Colonic mucosa (tissue), 4 donors: ENCODE measurements at regions not wholly inside any gene's neighbourhood (a gene's known extent, or its start where the extent isn't known, plus 50 kb on each side); places are given as distances from the start of the nearest gene placed in this dataset.
"Not testable (repeated sequence)": the region's sequence is repeated elsewhere in the genome, so short reads cannot be mapped to it uniquely, and the experiment has no call there.

ENCODE experiments used
- DNase-seq: peaks from one replicate; pipeline ENCODE4 v3.0.0-alpha.2; 2020
- H3K27ac ChIP-seq: fragments of 200-600 bp; one replicate; pipeline ENCODE4 v1.8.0; 2021
- H3K27me3 ChIP-seq: fragments of 200-600 bp; one replicate; pipeline ENCODE4 v1.8.0; 2021
- H3K36me3 ChIP-seq: fragments of 200-600 bp; one replicate; pipeline ENCODE4 v1.8.0; 2021
- H3K4me1 ChIP-seq: fragments of 200-600 bp; one replicate; pipeline ENCODE4 v1.8.0; 2021; ENCODE audit warnings: mild to moderate bottlenecking
- H3K4me3 ChIP-seq: fragments of 200-600 bp; one replicate; pipeline ENCODE4 v1.8.0; 2021
- H3K9ac ChIP-seq, 2 donors: one replicate each; pipeline ENCODE4 v1.7.0; 2013; ENCODE audit warnings: control low read depth in 2 of 2, low read depth in 2 of 2, low read length in 2 of 2
- H3K9me3 ChIP-seq: fragments of 200-600 bp; one replicate; pipeline ENCODE4 v1.8.0; 2021
- CTCF ChIP-seq: fragments of 200-600 bp; IDR thresholded peaks from one replicate; pipeline ENCODE4 v1.8.0; 2022; ENCODE audit warnings: antibody characterized with exemption, mild to moderate bottlenecking
- intact Hi-C: fragments of 100-400 bp; cut with DNase I; formaldehyde crosslinking; loops from one replicate; pipeline ENCODE4 v1.14.1; 2022
- donor health status: healthy.
- donor health status: DM: no; HTN: no; CAD: no.
- donor health status: DM: no; HTN: no; CAD: no.

GRCh38 chr4:30125868-30126267 is 594.3 kb upstream of the PCDH7 start:
- Histone ChIP-seq H3K9me3 (no peaks in the 10 kb centered on the region), H3K27me3 (no peaks in the 10 kb centered on the region), H3K4me3 (no peak overlapping the region), H3K9ac (no peak overlapping the region), H3K4me1 (no peaks in the 10 kb centered on the region), H3K27ac (no peak overlapping the region), H3K36me3 (no peaks in the 10 kb centered on the region)
- DNase-seq = no peak
- no peak for TF ChIP-seq CTCF
- intact Hi-C loops = no loop called here

DNA sequence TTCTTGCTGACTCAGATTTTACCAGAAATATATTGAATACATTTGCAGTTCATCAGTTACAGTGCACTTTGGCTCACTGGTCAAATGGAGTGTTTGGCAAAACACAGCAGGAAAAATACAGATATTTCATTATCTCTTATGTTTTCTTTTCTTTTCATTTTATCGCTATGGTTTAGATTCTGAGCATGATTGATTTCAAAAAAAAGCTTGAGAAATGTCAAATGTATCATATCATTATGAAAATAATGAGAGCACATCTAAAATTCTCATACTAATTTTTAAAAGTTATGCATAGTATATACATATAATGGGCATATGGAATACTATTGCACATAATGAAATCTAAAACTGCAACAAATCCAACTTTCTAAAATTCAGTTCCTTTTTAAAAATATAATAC is 593.8 kb upstream of the PCDH7 start:
- Histone ChIP-seq H3K9me3 (no peaks in the 10 kb centered on the region), H3K27me3 (no peaks in the 10 kb centered on the region), H3K4me3 (no peak overlapping the region), H3K36me3 (no peaks in the 10 kb centered on the region), H3K27ac (no peak overlapping the region), H3K9ac (no peak overlapping the region), H3K4me1 (no peaks in the 10 kb centered on the region)
- TF ChIP-seq CTCF = no peak
- no peak for DNase-seq
- intact Hi-C loops = no loop called here

DNA sequence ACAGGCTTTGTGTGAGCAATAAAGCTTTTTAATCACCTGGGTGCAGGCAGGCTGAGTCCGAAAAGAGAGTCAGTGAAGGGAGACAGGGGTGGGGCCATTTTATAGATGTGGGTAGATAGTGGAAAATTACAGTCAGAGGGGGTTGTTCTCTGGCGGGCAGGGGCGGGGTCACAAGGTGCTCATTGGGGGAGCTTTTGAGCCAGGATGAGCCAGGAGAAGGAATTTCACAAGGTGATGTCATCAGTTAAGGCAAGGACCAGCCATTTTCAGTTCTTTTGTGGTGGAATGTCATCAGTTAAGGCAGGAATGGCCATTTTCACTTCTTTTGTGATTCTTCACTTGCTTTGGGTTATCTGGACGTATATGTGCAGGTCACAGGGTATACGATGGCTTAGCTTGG is 571.3 kb upstream of the PCDH7 start:
- H3K4me3 ChIP-seq, H3K4me1 ChIP-seq, DNase-seq, H3K27ac ChIP-seq, intact Hi-C loops, H3K36me3 ChIP-seq, H3K9ac ChIP-seq, H3K9me3 ChIP-seq, H3K27me3 ChIP-seq: not testable (repeated sequence)

DNA sequence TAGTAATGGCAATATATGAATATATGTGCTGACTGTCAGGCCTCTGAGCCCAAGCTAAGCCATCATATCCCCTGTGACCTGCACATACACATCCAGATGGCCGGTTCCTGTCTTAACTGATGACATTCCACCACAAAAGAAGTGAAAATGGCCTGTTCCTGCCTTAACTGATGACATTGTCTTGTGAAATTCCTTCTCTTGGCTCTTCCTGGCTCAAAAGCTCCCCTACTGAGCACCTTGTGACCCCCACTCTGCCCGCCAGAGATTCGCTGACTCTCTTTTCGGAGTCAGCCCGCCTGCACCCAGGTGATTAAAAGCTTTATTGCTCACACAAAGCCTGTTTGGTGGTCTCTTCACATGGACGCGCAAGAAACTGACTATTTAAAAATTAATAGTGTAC is 570.6 kb upstream of the PCDH7 start:
- intact Hi-C loops, H3K4me3 ChIP-seq, H3K27ac ChIP-seq, H3K27me3 ChIP-seq, H3K4me1 ChIP-seq, H3K9me3 ChIP-seq, DNase-seq, H3K9ac ChIP-seq, H3K36me3 ChIP-seq: not testable (repeated sequence)

GRCh38 chr4:30153427-30153826 is 566.7 kb upstream of the PCDH7 start:
- Histone ChIP-seq H3K27me3 (no peaks in the 10 kb centered on the region), H3K27ac (no peak overlapping the region), H3K4me3 (no peak overlapping the region), H3K9me3 (no peaks in the 10 kb centered on the region), H3K4me1 (no peaks in the 10 kb centered on the region), H3K36me3 (no peaks in the 10 kb centered on the region), H3K9ac (no peak overlapping the region)
- TF ChIP-seq CTCF = no peak
- intact Hi-C loops = no loop called here
- DNase-seq = no peak

- H3K4me3 ChIP-seq = no peak overlapping the region
- TF ChIP-seq CTCF = no peak
- H3K4me1 ChIP-seq = no peaks in the 10 kb centered on the region
- H3K9me3 ChIP-seq = no peaks in the 10 kb centered on the region
- intact Hi-C loops = no loop called here
- no peak for DNase-seq
- H3K36me3 ChIP-seq = no peaks in the 10 kb centered on the region
- H3K27ac ChIP-seq = no peak overlapping the region
- H3K9ac ChIP-seq = no peak overlapping the region
- no peaks in the 10 kb centered on the region for H3K27me3 ChIP-seq
Observed at GRCh38 chr4:30160140-30160539, 560.0 kb upstream of the PCDH7 start.

DNA sequence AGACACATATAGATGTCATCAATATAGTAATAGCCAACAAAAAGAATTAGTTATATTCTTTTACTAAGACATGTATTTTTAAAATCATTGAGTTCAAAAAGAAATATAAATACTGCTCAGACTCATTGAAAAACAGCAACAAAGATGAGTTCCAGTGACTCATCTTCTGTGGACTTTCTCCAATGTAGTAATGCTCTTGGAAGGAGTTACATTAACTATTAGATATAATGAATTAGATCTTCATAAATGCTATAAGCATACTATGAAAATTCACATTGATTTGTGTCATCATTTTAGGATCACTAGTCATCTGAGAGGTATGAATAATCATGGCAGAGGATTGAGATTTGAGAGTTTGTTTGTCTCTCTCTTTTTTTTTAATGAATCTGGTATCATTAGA is 547.8 kb upstream of the PCDH7 start:
- no peak for DNase-seq
- Histone ChIP-seq H3K27ac (no peak overlapping the region), H3K4me1 (no peaks in the 10 kb centered on the region), H3K4me3 (no peak overlapping the region), H3K9ac (no peak overlapping the region), H3K27me3 (no peaks in the 10 kb centered on the region), H3K36me3 (no peaks in the 10 kb centered on the region), H3K9me3 (no peaks in the 10 kb centered on the region)
- intact Hi-C loops = no loop called here
- TF ChIP-seq CTCF = no peak
